GM12878 (cell line): ENCODE measurements at regions not wholly inside any gene's neighbourhood (a gene's known extent, or its start where the extent isn't known, plus 50 kb on each side); places are given as distances from the start of the nearest gene placed in this dataset.

Source experiments
- EP300 ChIP-seq, 2 experiments: fragments of 150-350 bp in 1 of 2; IDR thresholded peaks; 2 replicates each; pipeline ENCODE4 v1.6.1; 2011 to 2012; ENCODE audit warnings: low read depth in 2 of 2, low read length in 2 of 2, borderline replicate concordance in 1 of 2, improper control_type of control experiment in 1 of 2, inconsistent platforms in 1 of 2; ENCODE audit not compliant: control insufficient read depth in 1 of 2
- FOXK2 ChIP-seq: fragments of 450-650 bp; IDR thresholded peaks from 2 replicates; pipeline ENCODE4 v1.6.1; 2017; ENCODE audit warnings: mild to moderate bottlenecking, moderate library complexity
- GATAD2B ChIP-seq: fragments of 450-650 bp; conservative IDR thresholded peaks from 2 replicates; pipeline ENCODE4 v1.6.1; 2017; ENCODE audit warnings: low read depth, mild to moderate bottlenecking, moderate library complexity
- NRF1 ChIP-seq: conservative IDR thresholded peaks from 2 replicates; pipeline ENCODE4 v1.6.1; 2011; ENCODE audit warnings: mild to moderate bottlenecking, low read depth, low read length, improper control_type of control experiment
- TF ChIP-seq, protein P1 (sequence below): IDR thresholded peaks from 2 replicates; pipeline ENCODE4 v1.6.1; 2011; ENCODE audit warnings: borderline replicate concordance, low read depth, mild to moderate bottlenecking, moderate library complexity, mixed read lengths, low read length; ENCODE audit not compliant: insufficient read depth; ENCODE audit errors: extremely low read length
- TF ChIP-seq, protein P2 (sequence below), 3 experiments: IDR thresholded peaks in 2 of 3; conservative IDR thresholded peaks in 1 of 3; 2 replicates each; pipeline ENCODE4 v1.5.1; 2011; ENCODE audit warnings: low read depth in 3 of 3, low read length in 3 of 3, mild to moderate bottlenecking in 3 of 3, control low read depth in 2 of 3, moderate library complexity in 2 of 3, inconsistent platforms in 1 of 3, mixed read lengths in 1 of 3; ENCODE audit not compliant: control insufficient read depth in 2 of 3, insufficient read depth in 1 of 3; ENCODE audit errors: extremely low read depth in 1 of 3

DNA sequence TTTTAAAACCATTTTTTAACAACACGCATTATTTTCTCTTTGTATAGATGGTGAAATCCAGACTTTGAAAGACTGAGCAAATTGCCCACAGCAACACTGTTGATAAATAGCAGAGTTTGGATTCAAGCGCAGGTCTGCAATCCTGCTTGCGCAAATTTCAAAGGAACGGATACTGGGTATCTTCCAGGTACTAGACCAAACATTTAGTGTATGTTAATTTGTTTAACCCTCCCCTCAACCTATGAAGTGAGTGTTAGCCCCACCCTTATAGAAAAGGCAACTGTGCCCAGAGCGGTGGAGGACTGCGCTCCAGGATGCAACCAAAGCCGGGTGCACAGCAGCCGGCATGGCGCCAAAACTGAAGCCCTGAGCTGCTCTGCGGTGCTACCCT, 103.8 kb downstream of the CPN2 start:
- TF ChIP-seq FOXK2 (no peak), NRF1 (no peak), EP300 (IDR thresholded peaks at IDR 0.05; ENCODE audit: borderline replicate concordance in 1 of 2, control insufficient read depth in 1 of 2, low read depth in 2 of 2, low read length in 2 of 2) (no peak), GATAD2B (no peak)
- TF ChIP-seq, protein P1, sequence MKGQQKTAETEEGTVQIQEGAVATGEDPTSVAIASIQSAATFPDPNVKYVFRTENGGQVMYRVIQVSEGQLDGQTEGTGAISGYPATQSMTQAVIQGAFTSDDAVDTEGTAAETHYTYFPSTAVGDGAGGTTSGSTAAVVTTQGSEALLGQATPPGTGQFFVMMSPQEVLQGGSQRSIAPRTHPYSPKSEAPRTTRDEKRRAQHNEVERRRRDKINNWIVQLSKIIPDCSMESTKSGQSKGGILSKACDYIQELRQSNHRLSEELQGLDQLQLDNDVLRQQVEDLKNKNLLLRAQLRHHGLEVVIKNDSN = no peak
- TF ChIP-seq, protein P2, sequence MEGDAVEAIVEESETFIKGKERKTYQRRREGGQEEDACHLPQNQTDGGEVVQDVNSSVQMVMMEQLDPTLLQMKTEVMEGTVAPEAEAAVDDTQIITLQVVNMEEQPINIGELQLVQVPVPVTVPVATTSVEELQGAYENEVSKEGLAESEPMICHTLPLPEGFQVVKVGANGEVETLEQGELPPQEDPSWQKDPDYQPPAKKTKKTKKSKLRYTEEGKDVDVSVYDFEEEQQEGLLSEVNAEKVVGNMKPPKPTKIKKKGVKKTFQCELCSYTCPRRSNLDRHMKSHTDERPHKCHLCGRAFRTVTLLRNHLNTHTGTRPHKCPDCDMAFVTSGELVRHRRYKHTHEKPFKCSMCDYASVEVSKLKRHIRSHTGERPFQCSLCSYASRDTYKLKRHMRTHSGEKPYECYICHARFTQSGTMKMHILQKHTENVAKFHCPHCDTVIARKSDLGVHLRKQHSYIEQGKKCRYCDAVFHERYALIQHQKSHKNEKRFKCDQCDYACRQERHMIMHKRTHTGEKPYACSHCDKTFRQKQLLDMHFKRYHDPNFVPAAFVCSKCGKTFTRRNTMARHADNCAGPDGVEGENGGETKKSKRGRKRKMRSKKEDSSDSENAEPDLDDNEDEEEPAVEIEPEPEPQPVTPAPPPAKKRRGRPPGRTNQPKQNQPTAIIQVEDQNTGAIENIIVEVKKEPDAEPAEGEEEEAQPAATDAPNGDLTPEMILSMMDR (IDR thresholded peaks at IDR 0.05 in 2 of 3, conservative IDR thresholded peaks at IDR 0.05 in 1 of 3; ENCODE audit: control insufficient read depth in 2 of 3, extremely low read depth in 1 of 3, insufficient read depth in 1 of 3, low read depth in 3 of 3, low read length in 3 of 3) = no peak
